WERI-Rb-1 (cell line): ENCODE measurements at regions not wholly inside any gene's neighbourhood (a gene's known extent, or its start where the extent isn't known, plus 50 kb on each side); places are given as distances from the start of the nearest gene placed in this dataset.

Experiments used
- DNase-seq: peaks from one replicate; pipeline ENCODE4 v3.0.0-alpha.2; 2020
- H3K27ac ChIP-seq: fragments of 250-450 bp; sonication (Bioruptor Pico); 2 replicates; pipeline ENCODE4 v1.5.1; 2020; ENCODE audit warnings: mild to moderate bottlenecking, moderate library complexity
- H3K27me3 ChIP-seq: fragments of 250-450 bp; sonication (Bioruptor Pico); 2 replicates; pipeline ENCODE4 v1.5.1; 2021; ENCODE audit warnings: mild to moderate bottlenecking, low read depth, moderate library complexity; ENCODE audit not compliant: insufficient read depth, severe bottlenecking
- H3K36me3 ChIP-seq: fragments of 250-450 bp; sonication (Bioruptor Pico); 2 replicates; pipeline ENCODE4 v1.5.1; 2020; ENCODE audit warnings: mild to moderate bottlenecking, moderate library complexity
- H3K4me3 ChIP-seq: 2 replicates; pipeline ENCODE4 v1.5.1; 2011; ENCODE audit warnings: low read depth, mild to moderate bottlenecking, control low read depth, low read length
- H3K9me3 ChIP-seq: fragments of 250-450 bp; sonication (Bioruptor Pico); 2 replicates; pipeline ENCODE4 v1.5.1; 2021; ENCODE audit warnings: mild to moderate bottlenecking, moderate library complexity; ENCODE audit not compliant: severe bottlenecking
- TF ChIP-seq, protein P1 (sequence below): IDR thresholded peaks from 2 replicates; pipeline ENCODE4 v1.5.1; 2011; ENCODE audit warnings: low read depth, mild to moderate bottlenecking, control low read depth, inconsistent platforms, low read length

DNA sequence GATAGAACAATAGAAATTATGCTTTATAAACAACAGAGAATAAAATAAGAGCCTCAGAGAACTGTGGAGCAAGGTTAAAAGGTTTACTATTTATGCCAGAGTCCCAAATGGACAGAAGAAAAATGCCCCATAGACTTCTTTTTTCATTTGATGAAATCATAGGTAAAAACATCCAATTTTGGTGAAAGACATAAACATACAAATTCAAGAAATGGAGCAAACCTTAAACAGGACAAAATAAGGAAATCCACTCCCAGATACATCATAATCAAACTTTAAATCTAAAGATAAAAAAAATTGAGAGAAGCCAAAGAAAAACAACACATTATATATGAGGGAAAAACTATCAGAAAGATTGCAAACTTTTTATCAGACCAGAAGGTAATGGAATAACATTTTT, 182.8 kb downstream of the GADD45G start:
- no peak overlapping the region for H3K27ac ChIP-seq
- no peak for DNase-seq
- H3K4me3 ChIP-seq, result no peak overlapping the region
- H3K36me3 ChIP-seq, result no peaks in the 10 kb centered on the region
- H3K27me3 ChIP-seq, result no peaks in the 10 kb centered on the region
- TF ChIP-seq, protein P1, sequence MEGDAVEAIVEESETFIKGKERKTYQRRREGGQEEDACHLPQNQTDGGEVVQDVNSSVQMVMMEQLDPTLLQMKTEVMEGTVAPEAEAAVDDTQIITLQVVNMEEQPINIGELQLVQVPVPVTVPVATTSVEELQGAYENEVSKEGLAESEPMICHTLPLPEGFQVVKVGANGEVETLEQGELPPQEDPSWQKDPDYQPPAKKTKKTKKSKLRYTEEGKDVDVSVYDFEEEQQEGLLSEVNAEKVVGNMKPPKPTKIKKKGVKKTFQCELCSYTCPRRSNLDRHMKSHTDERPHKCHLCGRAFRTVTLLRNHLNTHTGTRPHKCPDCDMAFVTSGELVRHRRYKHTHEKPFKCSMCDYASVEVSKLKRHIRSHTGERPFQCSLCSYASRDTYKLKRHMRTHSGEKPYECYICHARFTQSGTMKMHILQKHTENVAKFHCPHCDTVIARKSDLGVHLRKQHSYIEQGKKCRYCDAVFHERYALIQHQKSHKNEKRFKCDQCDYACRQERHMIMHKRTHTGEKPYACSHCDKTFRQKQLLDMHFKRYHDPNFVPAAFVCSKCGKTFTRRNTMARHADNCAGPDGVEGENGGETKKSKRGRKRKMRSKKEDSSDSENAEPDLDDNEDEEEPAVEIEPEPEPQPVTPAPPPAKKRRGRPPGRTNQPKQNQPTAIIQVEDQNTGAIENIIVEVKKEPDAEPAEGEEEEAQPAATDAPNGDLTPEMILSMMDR, result no peak
- no peaks in the 10 kb centered on the region for H3K9me3 ChIP-seq

- DNase-seq, result no peak
- Histone ChIP-seq H3K9me3 (no peaks in the 10 kb centered on the region), H3K27ac (no peak overlapping the region), H3K4me3 (no peak overlapping the region), H3K36me3 (no peaks in the 10 kb centered on the region), H3K27me3 (no peaks in the 10 kb centered on the region)
- TF ChIP-seq, protein P1, result no peak
These were observed 183.6 kb downstream of the GADD45G start for GRCh38 chr9:89788434-89788833.

DNA sequence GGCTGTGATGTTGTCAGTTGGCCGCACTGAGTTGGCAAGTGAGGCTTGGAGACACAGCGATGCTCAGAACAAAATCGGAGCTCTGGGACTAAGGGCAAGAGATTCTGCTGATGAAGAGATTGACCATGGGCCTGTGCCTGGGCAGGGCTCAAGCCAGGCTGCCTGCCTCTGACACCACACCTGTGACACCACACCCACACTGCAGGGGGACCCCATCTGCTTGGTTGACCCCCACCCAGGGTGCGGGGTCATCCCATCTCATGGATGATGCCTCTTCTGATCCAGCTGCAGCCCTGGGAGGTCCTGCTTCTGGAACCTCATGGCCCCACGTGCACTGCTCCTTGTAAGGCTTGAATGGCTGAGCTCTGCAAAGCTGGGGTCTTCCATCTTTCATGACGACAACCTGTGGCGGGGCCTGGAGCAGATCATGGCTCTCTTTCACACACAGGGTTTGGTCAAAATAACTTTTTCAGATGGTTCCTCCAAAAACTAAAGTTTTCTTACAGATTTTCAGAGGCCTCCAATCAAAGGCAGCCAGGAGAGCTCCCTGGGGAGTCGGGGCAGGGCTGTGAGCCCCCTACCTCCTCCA, 185.2 kb downstream of the GADD45G start:
- Histone ChIP-seq H3K27me3 (no peaks in the 10 kb centered on the region), H3K9me3 (no peaks in the 10 kb centered on the region), H3K27ac (no peak overlapping the region), H3K4me3 (no peak overlapping the region), H3K36me3 (no peaks in the 10 kb centered on the region)
- no peak for DNase-seq
- TF ChIP-seq, protein P1, result no peak

- Histone ChIP-seq H3K9me3 (no peaks in the 10 kb centered on the region), H3K4me3 (no peak overlapping the region), H3K36me3 (no peaks in the 10 kb centered on the region), H3K27ac (no peak overlapping the region), H3K27me3 (no peaks in the 10 kb centered on the region)
- DNase-seq, result no peak
- TF ChIP-seq, protein P1, result no peak
These were observed 185.8 kb downstream of the GADD45G start for GRCh38 chr9:89790542-89791109.

DNA sequence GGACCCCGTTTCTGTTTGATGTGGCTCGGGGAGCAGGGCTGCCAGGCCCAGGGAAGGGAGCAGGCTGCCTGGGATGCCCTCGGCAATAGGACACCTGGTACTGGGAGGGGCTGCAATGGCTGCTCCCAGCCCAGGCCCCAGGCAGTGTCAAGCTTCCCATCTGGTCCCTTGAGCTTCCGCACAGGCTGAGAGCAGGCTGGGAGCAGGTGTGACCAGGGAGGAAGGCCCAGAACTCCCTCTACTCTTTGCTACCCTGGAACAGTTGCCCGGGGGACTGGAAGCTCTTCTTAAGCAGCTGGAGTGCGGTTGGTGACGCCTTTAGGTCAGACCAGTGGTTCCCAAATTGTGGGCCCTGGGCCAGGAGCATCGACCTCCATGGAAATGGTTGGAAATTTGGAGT, 186.9 kb downstream of the GADD45G start:
- H3K27me3 ChIP-seq, result no peaks in the 10 kb centered on the region
- H3K36me3 ChIP-seq, result no peaks in the 10 kb centered on the region
- TF ChIP-seq, protein P1, result no peak
- H3K27ac ChIP-seq, result no peak overlapping the region; the same call in 1 of the 2 replicates
- H3K9me3 ChIP-seq, result no peaks in the 10 kb centered on the region
- no peak overlapping the region for H3K4me3 ChIP-seq
- peak; percentile 70 for DNase-seq
